DMS153 treated with DMSO at 0.1 percent for 48 hours (cell line): ENCODE measurements at regions not wholly inside any gene's neighbourhood (a gene's known extent, or its start where the extent isn't known, plus 50 kb on each side); places are given as distances from the start of the nearest gene placed in this dataset.

Source experiments
- DNase-seq: peaks from one replicate; lab custom pipeline; 2025; ENCODE audit not compliant: unreplicated experiment; lab: John Stamatoyannopoulos, UW

- no peak for DNase-seq
Measured at GRCh38 chr10:90317172-90317571, 540.7 kb downstream of the HTR7 start.

- DNase-seq = no peak
Measured at GRCh38 chr10:90318659-90319058, 539.2 kb downstream of the HTR7 start.

- peak; percentile 9 for DNase-seq
Measured at GRCh38 chr10:90319188-90319914, 538.5 kb downstream of the HTR7 start.

GRCh38 chr10:90321132-90321816 lies 536.6 kb downstream of the HTR7 start:
- DNase-seq = no peak

- no peak for DNase-seq
Measured at GRCh38 chr10:90326498-90327267, 531.2 kb downstream of the HTR7 start.

GRCh38 chr10:90327611-90328010 lies 530.2 kb downstream of the HTR7 start:
- DNase-seq = no peak

GRCh38 chr10:90328459-90328858 lies 529.4 kb downstream of the HTR7 start:
- no peak for DNase-seq

GRCh38 chr10:90328896-90329295 lies 528.9 kb downstream of the HTR7 start:
- DNase-seq = no peak

GRCh38 chr10:90337316-90337715 lies 520.5 kb downstream of the HTR7 start:
- no peak for DNase-seq

GRCh38 chr10:90342480-90342879 lies 515.4 kb downstream of the HTR7 start:
- DNase-seq = no peak

- no peak for DNase-seq
Measured at GRCh38 chr10:90344226-90344625, 513.6 kb downstream of the HTR7 start.

- DNase-seq = no peak
Measured at GRCh38 chr10:90347239-90347638, 510.6 kb downstream of the HTR7 start.

GRCh38 chr10:90350122-90350521 lies 507.7 kb downstream of the HTR7 start:
- no peak for DNase-seq

- no peak for DNase-seq
Measured at GRCh38 chr10:90352288-90352687, 505.6 kb downstream of the HTR7 start.

GRCh38 chr10:90354914-90355313 lies 502.9 kb downstream of the HTR7 start:
- no peak for DNase-seq

- no peak for DNase-seq
Measured at GRCh38 chr10:90363799-90364483, 493.9 kb downstream of the HTR7 start.

- no peak for DNase-seq
Measured at GRCh38 chr10:90372451-90372850, 485.4 kb downstream of the HTR7 start.

- DNase-seq = no peak
Measured at GRCh38 chr10:90373911-90374310, 483.9 kb downstream of the HTR7 start.

- DNase-seq = no peak
Measured at GRCh38 chr10:90378524-90379076, 479.2 kb downstream of the HTR7 start.

GRCh38 chr10:90381468-90381867 lies 476.4 kb downstream of the HTR7 start:
- DNase-seq = no peak

GRCh38 chr10:90389876-90390275 lies 468.0 kb downstream of the HTR7 start:
- DNase-seq = no peak
